ENCODE measurements at regions not wholly inside any gene's neighbourhood (a gene's known extent, or its start where the extent isn't known, plus 50 kb on each side); places are given as distances from the start of the nearest gene placed in this dataset.
"Not testable (repeated sequence)": the region's sequence is repeated elsewhere in the genome, so short reads cannot be mapped to it uniquely, and the experiment has no call there.

GRCh38 chr4:69367664-69368063 lies 87.4 kb downstream of the UGT2B28 start:
- not testable (repeated sequence) for TF ChIP-seq CTCF, EZH2, EZH2phosphoT487 (IDR thresholded peaks at IDR 0.05)
